ENCODE measurements at regions not wholly inside any gene's neighbourhood (a gene's known extent, or its start where the extent isn't known, plus 50 kb on each side); places are given as distances from the start of the nearest gene placed in this dataset.

GRCh38 chr4:187317799-187318198 is 594.1 kb upstream of the FAT1 start:
- TF ChIP-seq CTCF (IDR thresholded peaks at IDR 0.05): no peak
- no peak for TF ChIP-seq EZH2 (IDR thresholded peaks at IDR 0.05; ENCODE audit: borderline replicate concordance, insufficient read depth, low read depth, low read length, poor library complexity, severe bottlenecking)

Data from B cell (primary cell).